Esophagus (tissue), 2 donors: ENCODE measurements at regions not wholly inside any gene's neighbourhood (a gene's known extent, or its start where the extent isn't known, plus 50 kb on each side); places are given as distances from the start of the nearest gene placed in this dataset.

Experiments
- H3K27ac ChIP-seq, 2 donors: one replicate each; pipeline ENCODE4 v1.5.1; 2013; ENCODE audit warnings: low read depth in 2 of 2, mild to moderate bottlenecking in 2 of 2, inconsistent platforms in 1 of 2, low read length in 1 of 2, moderate library complexity in 1 of 2
- H3K27me3 ChIP-seq, 2 donors: one replicate each; pipeline ENCODE4 v1.6.1; 2013; ENCODE audit warnings: low read length in 2 of 2, control low read depth in 1 of 2, mild to moderate bottlenecking in 1 of 2; ENCODE audit not compliant: insufficient read depth in 2 of 2, control insufficient read depth in 1 of 2
- H3K36me3 ChIP-seq, 2 donors: one replicate each; pipeline ENCODE4 v1.6.1; 2013; ENCODE audit warnings: low read length in 1 of 2; ENCODE audit not compliant: control insufficient read depth in 2 of 2, insufficient read depth in 2 of 2
- H3K4me1 ChIP-seq, 2 donors: one replicate each; pipeline ENCODE4 v1.6.1; 2013; ENCODE audit warnings: low read length in 1 of 2; ENCODE audit not compliant: control insufficient read depth in 2 of 2, insufficient read depth in 2 of 2
- H3K4me3 ChIP-seq, 2 donors: one replicate each; pipeline ENCODE4 v1.5.1; 2013; ENCODE audit warnings: low read length in 2 of 2, mild to moderate bottlenecking in 2 of 2, low read depth in 1 of 2, moderate library complexity in 1 of 2
- H3K9me3 ChIP-seq, 2 donors: one replicate each; pipeline ENCODE4 v1.6.1; 2013; ENCODE audit warnings: mild to moderate bottlenecking in 2 of 2, low read depth in 1 of 2, low read length in 1 of 2, moderate library complexity in 1 of 2; ENCODE audit not compliant: control insufficient read depth in 2 of 2, insufficient read depth in 1 of 2
- WGBS, 2 donors: extraction: QIAGEN DNeasy Blood & Tissue Kit; methylation state at CpG; one replicate each; pipeline ENCODE4 v1.1.7; 2013; 5-methylcytosine and 5-hydroxymethylcytosine counted together
- donor health status: healthy with polysubstance abuse.
- donor health status: Bipolar disorder and iron deficiency.

DNA sequence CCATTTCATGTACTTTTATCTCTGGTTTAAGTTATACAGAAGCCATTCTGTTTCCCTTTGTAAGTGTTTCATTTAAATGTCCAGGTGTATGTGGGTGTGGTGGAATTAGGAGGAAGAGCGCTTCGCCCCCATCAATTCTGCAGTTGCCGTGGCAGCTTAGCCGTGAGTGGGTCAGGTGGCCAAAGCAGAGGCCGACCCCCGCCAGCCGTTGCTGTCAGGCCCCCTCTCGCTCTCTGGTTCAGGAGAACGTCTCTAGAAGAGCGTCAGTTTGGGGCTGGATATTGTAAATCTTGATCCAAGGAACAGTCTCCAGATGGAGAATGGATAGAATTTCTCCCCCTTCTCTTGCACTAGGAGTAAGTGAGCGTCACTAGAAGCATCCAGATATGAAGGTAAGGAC lies 367.4 kb downstream of the FOXA2 start:
- Histone ChIP-seq H3K9me3 (no peaks in the 10 kb centered on the region), H3K4me3 (no peak overlapping the region)
- 44 to 50% methylated on average over 11 of the region's 11 CpGs for WGBS, 2 donors

DNA sequence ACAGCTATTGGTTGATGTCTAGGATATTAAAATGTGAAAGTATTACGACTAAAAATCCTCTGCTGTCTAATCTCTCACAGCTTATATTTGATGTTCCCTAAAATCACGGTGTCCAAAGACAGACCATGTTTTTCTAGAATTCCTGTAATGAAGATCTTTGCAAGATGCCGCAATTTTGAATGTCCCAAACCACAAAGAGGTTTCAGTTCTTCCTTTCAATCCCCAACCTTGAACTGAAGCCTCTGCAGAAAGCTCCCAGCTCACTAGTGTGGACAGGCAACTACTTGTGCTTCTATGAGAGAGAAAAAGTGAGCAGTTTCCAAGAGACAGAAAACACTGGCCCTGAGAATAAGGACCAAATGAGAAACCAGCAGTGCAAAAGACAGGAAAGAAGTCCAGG lies 370.1 kb downstream of the FOXA2 start:
- no peaks in the 10 kb centered on the region for H3K36me3 ChIP-seq
- no peaks in the 10 kb centered on the region for H3K9me3 ChIP-seq
- no peak overlapping the region for H3K27ac ChIP-seq
- WGBS, 2 donors: 74 to 76% methylated on average over 3 of the region's 3 CpGs
- peaks cover 2 to 3% of the 10 kb centered on the region in 2 donors for H3K4me1 ChIP-seq
- H3K27me3 ChIP-seq: peaks cover 1 to 2% of the 10 kb centered on the region in 2 donors
- no peak overlapping the region for H3K4me3 ChIP-seq

More for the DNA sequence above, 367.4 kb downstream of the FOXA2 start:
- H3K27me3 ChIP-seq: peaks cover 0 to 3% of the 10 kb centered on the region in 2 donors
- no peak overlapping the region for H3K27ac ChIP-seq
- no peaks in the 10 kb centered on the region for H3K36me3 ChIP-seq
- H3K4me1 ChIP-seq: peaks cover 2 to 3% of the 10 kb centered on the region in 2 donors

DNA sequence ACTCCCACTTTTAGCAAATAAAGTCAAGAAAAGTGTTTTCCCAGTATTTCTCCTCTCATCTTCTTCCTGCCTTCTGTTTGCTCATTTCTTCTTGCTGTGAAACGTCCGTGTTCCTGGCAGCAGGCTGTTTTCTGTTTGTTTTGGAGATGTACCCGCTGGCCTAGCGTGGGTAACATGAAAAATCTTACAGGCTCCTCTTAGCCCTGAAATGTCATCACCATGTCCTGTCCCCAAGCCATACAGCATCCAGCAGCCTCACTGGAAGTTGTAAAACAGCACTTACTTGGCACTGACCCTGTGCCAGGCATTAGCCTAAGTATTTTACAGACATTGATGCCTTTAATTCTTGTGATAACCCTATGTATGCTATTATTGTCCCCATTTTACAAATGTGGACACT lies 371.1 kb downstream of the FOXA2 start:
- 42 to 49% methylated on average over 4 of the region's 4 CpGs for WGBS, 2 donors
- Histone ChIP-seq H3K27ac (no peak overlapping the region), H3K4me3 (no peak overlapping the region), H3K4me1 (peaks cover 2 to 3% of the 10 kb centered on the region in 2 donors), H3K9me3 (no peaks in the 10 kb centered on the region), H3K27me3 (peaks cover 0 to 2% of the 10 kb centered on the region in 2 donors), H3K36me3 (no peaks in the 10 kb centered on the region)

DNA sequence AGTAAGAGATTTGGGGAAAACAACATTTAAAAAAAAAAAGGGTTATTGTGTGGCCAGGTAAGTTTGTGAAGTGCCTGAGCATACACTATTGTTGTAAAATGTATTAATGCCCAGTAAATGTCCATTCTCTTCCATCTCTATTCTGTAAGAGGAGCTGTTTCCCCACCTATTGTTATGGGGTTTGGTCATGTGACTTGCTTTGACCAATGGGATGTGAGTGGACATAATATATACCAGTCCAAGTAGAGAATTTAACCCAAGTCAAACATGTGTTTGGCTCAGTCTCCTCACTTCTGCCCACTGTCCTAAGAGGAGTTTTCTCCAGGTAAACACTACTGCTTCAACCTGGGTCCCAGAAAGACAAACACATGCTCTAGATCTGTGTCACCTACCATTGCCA lies 377.1 kb downstream of the FOXA2 start:
- peaks cover 0 to 2% of the 10 kb centered on the region in 2 donors for H3K27me3 ChIP-seq
- H3K9me3 ChIP-seq: no peaks in the 10 kb centered on the region
- H3K4me1 ChIP-seq: no peaks in the 10 kb centered on the region
- H3K4me3 ChIP-seq: no peak overlapping the region
- no peaks in the 10 kb centered on the region for H3K36me3 ChIP-seq
- no peak overlapping the region for H3K27ac ChIP-seq

- no peaks in the 10 kb centered on the region for H3K27me3 ChIP-seq
- no peaks in the 10 kb centered on the region for H3K9me3 ChIP-seq
- no peak overlapping the region for H3K27ac ChIP-seq
- no peaks in the 10 kb centered on the region for H3K4me1 ChIP-seq
- H3K36me3 ChIP-seq: no peaks in the 10 kb centered on the region
- 78 to 85% methylated on average over 4 of the region's 4 CpGs for WGBS, 2 donors
- H3K4me3 ChIP-seq: no peak overlapping the region
Observed at GRCh38 chr20:22204801-22205200, 379.6 kb downstream of the FOXA2 start.

DNA sequence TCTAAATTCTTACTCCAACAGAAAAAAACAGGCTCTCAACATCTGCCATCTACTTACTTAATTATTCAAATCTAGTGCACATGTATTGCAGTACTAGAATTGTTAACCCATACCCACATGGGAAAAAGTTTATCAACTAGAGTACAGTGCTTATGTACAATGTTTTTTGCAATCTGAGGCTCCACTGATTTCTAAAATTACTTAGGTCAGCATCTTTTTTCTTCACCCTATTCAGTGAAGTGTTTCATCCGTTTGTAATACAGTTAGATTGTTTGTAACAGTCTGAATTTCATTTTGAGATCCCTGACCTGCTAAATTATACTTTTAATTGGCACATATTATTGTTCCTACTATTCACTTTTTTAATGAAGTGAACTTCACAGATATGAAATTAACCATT lies 402.2 kb downstream of the FOXA2 start:
- no peaks in the 10 kb centered on the region for H3K4me1 ChIP-seq
- H3K36me3 ChIP-seq: no peaks in the 10 kb centered on the region
- no peaks in the 10 kb centered on the region for H3K27me3 ChIP-seq
- 43 to 52% methylated on average over 1 of the region's 1 CpG for WGBS, 2 donors
- H3K9me3 ChIP-seq: no peaks in the 10 kb centered on the region
- H3K27ac ChIP-seq: no peak overlapping the region
- no peak overlapping the region for H3K4me3 ChIP-seq

DNA sequence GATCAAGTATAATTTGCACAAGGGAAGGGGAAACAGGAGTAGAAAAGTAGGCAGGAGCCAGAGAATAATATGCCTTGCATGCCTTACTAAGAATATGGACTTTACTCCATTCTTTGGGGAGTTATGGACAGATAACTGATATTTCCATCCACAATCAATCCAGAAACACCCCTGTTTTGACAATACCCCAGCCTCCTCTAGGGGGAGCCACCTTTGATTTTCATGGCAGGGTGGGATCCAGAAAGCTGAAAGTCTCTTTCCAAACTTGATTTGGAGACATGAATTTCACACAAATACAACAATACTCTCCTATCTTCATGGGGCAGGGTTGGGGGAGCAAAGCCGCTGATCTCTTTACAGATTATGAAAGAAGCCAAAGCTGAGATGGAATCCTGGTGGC lies 404.1 kb downstream of the FOXA2 start:
- 61 to 67% methylated on average over 1 of the region's 1 CpG for WGBS, 2 donors
- Histone ChIP-seq H3K27me3 (no peaks in the 10 kb centered on the region), H3K9me3 (no peaks in the 10 kb centered on the region), H3K4me3 (no peak overlapping the region), H3K4me1 (no peaks in the 10 kb centered on the region), H3K36me3 (no peaks in the 10 kb centered on the region), H3K27ac (no peak overlapping the region)

DNA sequence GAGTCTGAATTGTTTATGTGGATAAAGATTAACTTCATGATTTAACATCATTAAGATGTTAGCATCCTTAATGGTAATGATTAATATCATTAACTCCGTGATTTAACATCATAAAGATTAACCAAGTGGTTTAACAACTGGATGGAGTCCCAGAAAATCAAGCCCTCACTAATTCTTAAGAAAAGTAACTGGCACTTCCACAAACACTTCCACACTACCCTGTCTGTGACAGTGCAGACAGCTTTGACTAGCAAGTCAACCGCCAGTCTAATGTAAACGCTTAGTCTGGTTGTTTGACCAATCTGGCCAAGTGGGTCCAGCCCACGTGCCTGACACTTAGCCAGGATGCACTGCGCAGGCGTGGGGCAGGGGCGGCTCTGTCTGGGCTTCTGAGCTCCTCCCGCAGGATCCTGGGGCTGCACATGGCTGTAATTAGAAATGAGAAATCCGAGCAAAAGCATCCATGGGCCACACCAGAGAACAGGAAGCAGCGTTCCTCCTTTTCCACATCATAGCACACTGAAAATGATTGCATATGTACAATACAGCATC lies 424.2 kb downstream of the FOXA2 start:
- no peaks in the 10 kb centered on the region for H3K27me3 ChIP-seq
- WGBS, 2 donors: 48 to 49% methylated on average over 10 of the region's 10 CpGs
- no peak overlapping the region for H3K4me3 ChIP-seq
- no peaks in the 10 kb centered on the region for H3K4me1 ChIP-seq
- no peaks in the 10 kb centered on the region for H3K36me3 ChIP-seq
- H3K9me3 ChIP-seq: no peaks in the 10 kb centered on the region
- H3K27ac ChIP-seq: no peak overlapping the region

GRCh38 chr20:22159276-22159675 lies 425.1 kb downstream of the FOXA2 start:
- Histone ChIP-seq H3K9me3 (no peaks in the 10 kb centered on the region), H3K4me1 (no peaks in the 10 kb centered on the region), H3K36me3 (no peaks in the 10 kb centered on the region), H3K27me3 (no peaks in the 10 kb centered on the region), H3K4me3 (no peak overlapping the region), H3K27ac (no peak overlapping the region)
- WGBS, 2 donors: 37 to 51% methylated on average over 2 of the region's 2 CpGs

DNA sequence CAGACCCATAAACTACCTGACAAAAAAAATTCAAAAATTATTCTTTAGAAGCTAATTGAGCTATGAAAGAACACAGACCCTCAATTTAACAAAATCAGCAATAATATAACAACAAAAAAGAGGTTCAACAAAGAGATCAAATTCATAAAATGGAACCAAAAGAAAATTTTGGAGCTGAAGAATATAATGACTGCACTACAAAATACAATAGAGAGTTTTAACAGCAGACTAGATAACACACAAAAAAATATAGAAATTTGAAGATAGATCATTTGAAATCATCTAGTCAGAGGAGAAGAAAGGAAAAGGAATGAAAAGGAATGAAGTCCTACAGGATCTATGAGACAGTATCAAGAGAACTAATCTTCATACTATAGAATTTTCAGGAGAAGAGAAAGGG lies 422.1 kb downstream of the PAX1 start:
- H3K27me3 ChIP-seq: no peaks in the 10 kb centered on the region
- no peak overlapping the region for H3K27ac ChIP-seq
- H3K9me3 ChIP-seq: peaks cover 0 to 5% of the 10 kb centered on the region in 2 donors
- no peaks in the 10 kb centered on the region for H3K4me1 ChIP-seq
- no peaks in the 10 kb centered on the region for H3K36me3 ChIP-seq
- H3K4me3 ChIP-seq: no peak overlapping the region
